Chondrocyte (in vitro differentiated cells): ENCODE measurements at regions not wholly inside any gene's neighbourhood (a gene's known extent, or its start where the extent isn't known, plus 50 kb on each side); places are given as distances from the start of the nearest gene placed in this dataset.

Experiments used
- DNase-seq: peaks from one replicate; pipeline ENCODE4 v3.0.0; 2021; ENCODE audit warnings: mixed read lengths, low spot score
- H3K27ac Mint-ChIP-seq: one replicate; pipeline ENCODE4 v1.8.0; 2021; ENCODE audit warnings: mild to moderate bottlenecking, moderate library complexity, mixed read lengths; ENCODE audit not compliant: unreplicated experiment
- H3K27me3 Mint-ChIP-seq: 2 replicates; pipeline ENCODE4 v1.8.0; 2021; ENCODE audit warnings: low read depth, mixed read lengths
- H3K36me3 Mint-ChIP-seq: 2 replicates; pipeline ENCODE4 v1.8.0; 2021; ENCODE audit warnings: low read depth, mixed read lengths
- H3K4me1 Mint-ChIP-seq: 2 replicates; pipeline ENCODE4 v1.8.0; 2021; ENCODE audit warnings: low read depth, mild to moderate bottlenecking, mixed read lengths
- H3K4me3 Mint-ChIP-seq: one replicate; pipeline ENCODE4 v1.8.0; 2021; ENCODE audit warnings: mild to moderate bottlenecking, moderate library complexity, mixed read lengths; ENCODE audit not compliant: unreplicated experiment
- H3K9me3 Mint-ChIP-seq: 2 replicates; pipeline ENCODE4 v1.8.0; 2021; ENCODE audit warnings: low read depth, mixed read lengths
- CTCF ChIP-seq: fragments of 200-600 bp; sonication (generic); IDR thresholded peaks from 2 replicates; pipeline ENCODE4 v1.5.0; 2021; ENCODE audit warnings: antibody characterized with exemption, mild to moderate bottlenecking, moderate library complexity

DNA sequence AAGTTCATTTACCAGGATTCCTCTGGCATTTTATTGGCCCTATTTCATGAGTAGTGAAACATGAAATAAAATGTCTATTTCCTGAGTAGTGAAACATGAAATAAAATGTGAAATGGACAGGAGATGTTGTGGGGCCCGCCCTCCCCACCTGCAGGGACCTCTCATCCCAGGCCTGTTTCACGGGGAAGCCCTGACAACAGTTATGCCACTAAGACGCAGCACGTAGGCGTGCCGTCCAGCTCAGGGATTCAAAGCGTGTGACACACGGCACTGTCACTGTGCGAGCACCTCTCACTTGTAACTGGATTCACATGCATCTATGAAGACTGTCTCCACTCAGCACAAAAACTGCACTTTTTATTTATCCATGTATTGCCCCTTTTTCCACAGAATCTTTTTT is 83.4 kb upstream of the SNTG2 start:
- DNase-seq: no peak

DNA sequence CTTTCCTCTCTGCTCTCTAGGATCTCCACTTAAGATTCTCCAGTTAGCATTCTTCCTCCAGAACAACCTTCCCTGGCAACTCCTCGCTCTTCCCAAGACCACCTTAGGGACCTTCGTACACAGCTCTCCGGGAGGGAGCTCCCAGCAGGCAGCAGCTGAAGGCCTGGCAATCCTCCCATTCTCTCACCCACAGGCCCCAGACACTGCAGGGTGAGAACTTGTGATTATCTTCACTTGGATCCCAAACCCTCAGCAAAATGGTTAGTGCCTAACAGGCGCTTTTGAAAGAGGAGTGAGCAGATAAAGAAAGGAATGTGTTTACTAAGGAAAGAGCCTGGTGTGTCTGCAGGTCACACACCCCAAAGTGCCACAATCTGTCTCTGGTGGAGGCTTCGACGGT is 83.8 kb upstream of the SNTG2 start:
- TF ChIP-seq CTCF: no peak
- Mint-ChIP-seq H3K27me3 (peaks cover 39% of the 10 kb centered on the region), H3K36me3 (no peaks in the 10 kb centered on the region), H3K4me1 (no peaks in the 10 kb centered on the region), H3K27ac (no peak overlapping the region), H3K4me3 (no peak overlapping the region), H3K9me3 (no peaks in the 10 kb centered on the region)
- no peak for DNase-seq

More for the DNA sequence above, 83.4 kb upstream of the SNTG2 start:
- H3K4me1 Mint-ChIP-seq: no peaks in the 10 kb centered on the region
- H3K36me3 Mint-ChIP-seq: no peaks in the 10 kb centered on the region
- peaks cover 38% of the 10 kb centered on the region for H3K27me3 Mint-ChIP-seq
- no peaks in the 10 kb centered on the region for H3K9me3 Mint-ChIP-seq
- no peak overlapping the region for H3K27ac Mint-ChIP-seq
- no peak for TF ChIP-seq CTCF
- H3K4me3 Mint-ChIP-seq: no peak overlapping the region

GRCh38 chr2:866009-866680 is 84.5 kb upstream of the SNTG2 start:
- H3K36me3 Mint-ChIP-seq: no peaks in the 10 kb centered on the region
- H3K9me3 Mint-ChIP-seq: no peaks in the 10 kb centered on the region
- peaks cover 37% of the 10 kb centered on the region for H3K27me3 Mint-ChIP-seq
- no peak overlapping the region for H3K4me3 Mint-ChIP-seq
- no peak overlapping the region for H3K27ac Mint-ChIP-seq
- no peaks in the 10 kb centered on the region for H3K4me1 Mint-ChIP-seq
- no peak for TF ChIP-seq CTCF
- no peak for DNase-seq

DNA sequence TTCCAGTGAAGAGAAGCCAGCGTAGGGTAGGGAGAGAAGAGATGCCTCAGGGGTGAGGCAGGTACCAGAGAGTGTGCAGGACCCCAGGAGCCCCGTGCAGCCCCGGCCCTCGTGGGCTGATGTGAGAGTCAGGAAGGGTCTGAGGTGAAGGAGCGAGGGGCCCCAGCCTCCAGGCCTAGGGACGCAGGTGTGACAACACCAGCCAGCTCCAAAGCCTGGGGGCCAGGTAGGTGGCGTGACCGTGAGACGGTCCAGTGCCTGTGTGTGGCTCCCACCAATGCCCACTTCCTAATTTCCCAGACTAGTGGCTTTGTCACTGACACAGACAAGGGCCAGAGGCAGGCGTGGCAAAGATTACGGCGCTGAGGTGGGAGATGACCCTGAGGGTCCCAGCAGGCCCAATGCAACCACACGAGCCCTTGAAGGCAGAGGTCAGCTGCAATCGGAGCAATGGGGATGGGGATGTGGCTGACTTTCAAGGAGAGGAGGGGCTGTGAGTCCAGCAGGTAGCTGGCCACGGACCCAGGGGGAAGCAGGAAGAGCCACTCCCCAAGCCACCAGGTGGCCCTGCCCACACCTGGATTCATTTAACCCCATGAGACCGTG is 86.0 kb upstream of the SNTG2 start:
- H3K27ac Mint-ChIP-seq: no peak overlapping the region
- no peak for TF ChIP-seq CTCF
- no peaks in the 10 kb centered on the region for H3K36me3 Mint-ChIP-seq
- no peaks in the 10 kb centered on the region for H3K9me3 Mint-ChIP-seq
- H3K4me1 Mint-ChIP-seq: no peaks in the 10 kb centered on the region
- DNase-seq: no peak
- H3K4me3 Mint-ChIP-seq: no peak overlapping the region
- H3K27me3 Mint-ChIP-seq: peaks cover 26% of the 10 kb centered on the region

DNA sequence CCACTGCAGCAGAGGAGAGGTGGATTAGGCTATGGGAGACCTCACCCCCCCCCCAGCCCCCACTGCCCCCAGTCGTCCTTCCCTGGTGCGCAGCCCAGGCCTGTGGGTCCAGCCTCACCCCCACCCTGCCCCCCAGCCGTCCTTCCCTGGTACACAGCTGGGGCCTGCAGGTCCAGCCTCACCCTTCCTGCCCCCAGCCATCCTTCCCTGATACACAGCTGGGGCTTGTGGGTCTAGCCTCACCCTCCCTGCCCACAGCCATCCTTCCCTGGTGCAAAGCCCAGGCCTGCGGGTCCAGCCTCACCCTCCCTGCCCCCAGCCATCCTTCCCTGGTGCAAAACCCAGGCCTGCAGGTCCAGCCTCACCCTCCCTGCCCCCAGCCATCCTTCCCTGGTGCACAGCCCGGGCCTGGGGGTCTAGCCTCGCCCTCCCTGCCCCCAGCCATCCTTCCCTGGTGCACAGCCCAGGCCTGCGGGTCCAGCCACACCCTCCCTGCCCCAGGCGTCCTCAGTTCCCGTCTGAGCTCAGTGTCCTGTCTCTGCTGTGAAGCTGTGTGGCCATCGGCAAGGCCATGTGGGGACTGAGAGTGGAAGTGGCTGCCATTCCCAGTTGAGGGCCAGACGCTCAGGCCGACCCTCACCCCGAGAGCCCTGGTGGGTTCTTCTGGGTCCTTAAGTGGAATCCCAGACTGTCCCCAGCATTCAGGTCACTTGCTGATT is 86.8 kb upstream of the SNTG2 start:
- DNase-seq: no peak
- Mint-ChIP-seq H3K27me3 (peaks cover 22% of the 10 kb centered on the region), H3K4me3 (no peak overlapping the region), H3K4me1 (no peaks in the 10 kb centered on the region), H3K36me3 (no peaks in the 10 kb centered on the region), H3K9me3 (no peaks in the 10 kb centered on the region), H3K27ac (no peak overlapping the region)
- TF ChIP-seq CTCF: no peak
